Activated effector memory CD4-positive, alpha-beta T cell treated with Interleukin-2 at 50 U/mL for 16 hours (primary cell): ENCODE measurements at regions not wholly inside any gene's neighbourhood (a gene's known extent, or its start where the extent isn't known, plus 50 kb on each side); places are given as distances from the start of the nearest gene placed in this dataset.
"Not testable (repeated sequence)": the region's sequence is repeated elsewhere in the genome, so short reads cannot be mapped to it uniquely, and the experiment has no call there.

Experiments used
- DNase-seq: peaks from one replicate; pipeline ENCODE4 v3.0.0-alpha.2; 2020

DNA sequence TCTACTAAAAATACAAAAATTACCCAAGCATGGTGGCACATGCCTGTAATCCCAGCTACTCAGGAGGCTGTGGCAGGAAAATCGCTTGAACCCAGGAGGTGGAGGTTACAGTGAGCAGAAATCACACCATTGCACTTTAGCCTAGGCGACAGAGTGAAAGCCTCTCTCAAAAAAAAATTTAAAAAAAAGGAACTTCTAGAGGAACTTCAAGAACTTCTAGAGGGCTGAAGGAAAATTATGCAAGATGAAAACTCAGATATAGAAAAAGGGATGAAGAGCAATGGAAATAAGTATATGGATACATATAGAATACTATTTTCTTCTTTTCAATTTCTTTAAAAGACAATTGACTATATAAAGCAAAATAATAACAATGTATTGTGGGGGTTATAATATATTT lies 51.2 kb upstream of the PRR5 start:
- no peak for DNase-seq

DNA sequence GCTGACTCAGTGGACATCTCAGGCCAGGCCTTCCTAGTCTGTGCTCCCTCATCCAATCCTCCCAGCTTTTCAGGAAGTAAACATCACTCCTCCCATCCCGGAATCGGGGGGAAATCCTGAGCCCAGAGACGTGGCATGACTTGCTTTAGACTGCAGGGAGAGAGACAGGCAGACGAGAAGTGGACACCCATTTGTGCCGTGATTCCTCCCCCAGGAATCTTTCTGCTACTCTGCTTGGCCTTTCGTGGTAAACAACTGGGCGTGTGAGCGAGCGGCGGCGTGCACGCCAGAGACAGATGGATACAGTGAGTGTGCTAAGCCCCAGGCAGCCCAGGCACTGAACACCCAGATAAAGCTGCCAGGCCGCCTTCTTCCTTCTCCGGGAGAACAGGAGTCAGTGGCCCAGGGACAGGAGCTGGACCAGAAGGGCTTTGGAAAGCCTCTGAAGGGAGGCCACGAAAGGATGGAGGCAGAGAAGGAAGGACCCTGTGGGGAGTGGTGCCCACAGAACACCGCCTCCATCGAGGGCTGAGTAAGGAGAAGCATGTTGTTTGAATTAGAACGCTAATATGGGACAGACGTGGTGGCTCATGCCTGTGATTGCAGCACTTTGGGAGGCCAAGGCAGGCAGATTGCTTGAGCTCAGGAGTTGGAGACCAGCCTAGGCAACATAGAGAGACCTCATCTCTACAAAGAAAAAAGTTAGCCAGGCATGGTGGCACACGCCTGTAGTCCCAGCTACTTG lies 53.0 kb upstream of the PRR5 start:
- DNase-seq, result no peak

DNA sequence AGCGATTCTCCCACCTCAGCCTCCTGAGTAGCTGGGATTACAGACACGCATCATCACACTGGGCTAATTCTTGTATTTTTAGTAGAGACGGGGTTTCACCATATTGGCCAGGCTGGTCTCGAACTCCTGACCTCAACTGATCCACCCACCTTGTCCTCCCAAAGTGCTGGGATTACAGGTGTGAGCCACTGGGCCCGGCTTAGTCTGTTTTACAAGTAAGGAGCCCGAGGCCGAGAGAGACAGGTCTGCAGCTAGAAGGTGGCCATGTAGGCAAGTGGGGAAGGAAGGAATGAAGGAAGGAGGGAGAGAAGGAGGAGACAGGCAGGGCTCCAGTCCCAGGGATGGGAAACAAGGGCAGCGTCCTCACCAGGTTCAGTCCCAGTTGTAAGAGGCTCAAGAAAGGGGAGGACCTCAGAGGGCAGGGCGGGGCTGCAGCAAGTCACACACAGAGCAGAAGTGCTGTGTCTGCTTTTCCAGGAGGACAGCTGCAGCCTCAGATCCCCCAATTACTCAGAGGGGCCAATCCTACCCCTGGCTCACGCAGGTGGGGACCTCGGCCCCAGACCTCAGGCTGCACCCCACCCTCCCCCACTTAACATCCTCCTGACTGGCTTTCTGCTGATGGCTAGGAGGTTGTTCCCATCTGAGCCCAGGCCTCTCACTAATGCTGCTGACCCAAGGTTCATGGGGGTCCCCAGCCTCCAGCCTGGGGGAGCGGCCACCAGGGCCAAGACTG lies 53.8 kb upstream of the PRR5 start:
- no peak for DNase-seq

DNA sequence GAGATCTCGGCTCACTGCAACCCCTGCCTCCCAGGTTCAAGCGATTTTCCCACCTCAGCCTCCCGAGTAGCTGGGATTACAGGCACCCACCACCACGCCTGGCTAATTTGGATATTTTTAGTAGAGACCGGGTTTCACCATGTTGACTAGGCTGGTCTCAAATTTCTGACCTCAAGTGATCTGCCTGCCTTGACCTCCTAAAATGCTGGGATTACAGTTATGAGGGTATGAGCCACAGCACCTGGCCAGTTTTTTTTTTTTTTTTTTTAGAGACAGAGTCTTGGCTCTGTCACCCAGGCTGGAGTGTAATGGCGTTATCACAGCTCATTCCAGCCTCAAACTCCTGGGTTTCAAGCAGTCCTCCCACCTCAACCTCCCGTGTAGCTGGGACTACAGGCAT lies 54.9 kb upstream of the PRR5 start:
- DNase-seq, result no peak

DNA sequence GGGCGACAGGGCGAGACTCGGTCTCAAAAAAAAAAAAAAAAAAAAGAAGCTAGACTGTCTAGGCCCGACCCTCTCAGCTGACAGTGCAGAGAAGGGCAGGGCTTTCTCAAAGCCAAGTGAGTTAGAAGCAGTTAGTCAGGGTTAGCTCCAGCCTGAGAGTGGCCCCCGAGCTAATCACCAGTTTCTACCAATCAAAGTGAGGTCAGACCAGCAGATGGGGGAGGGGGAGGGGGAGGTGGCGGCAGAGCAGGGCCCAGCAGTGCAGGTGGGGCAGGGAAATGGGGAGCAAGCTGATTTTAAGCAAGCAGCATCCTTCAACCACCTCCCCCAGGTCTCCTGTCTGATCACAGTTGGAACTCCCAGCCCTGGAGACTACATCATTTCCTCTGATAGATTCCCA lies 55.3 kb upstream of the PRR5 start:
- DNase-seq, result no peak

DNA sequence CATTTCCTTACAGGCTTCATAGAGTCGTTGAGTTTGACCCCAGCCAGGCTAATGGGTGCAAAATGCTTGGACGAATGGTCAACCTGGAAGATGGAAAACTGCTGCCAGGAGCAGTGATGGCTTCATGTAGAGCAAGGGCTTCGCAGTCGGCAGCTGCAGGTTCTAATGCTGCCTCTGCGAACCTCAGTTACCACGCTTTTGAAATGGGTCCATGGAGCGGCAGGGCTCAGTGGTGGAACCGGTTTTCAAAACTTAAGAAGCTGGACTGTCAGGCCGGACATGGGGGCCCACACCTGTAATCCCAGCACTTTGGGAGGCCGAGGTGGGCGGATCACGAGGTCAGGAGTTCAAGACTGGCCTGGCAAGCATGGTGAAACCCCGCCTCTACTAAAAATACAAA lies 55.9 kb upstream of the PRR5 start:
- DNase-seq, result no peak

DNA sequence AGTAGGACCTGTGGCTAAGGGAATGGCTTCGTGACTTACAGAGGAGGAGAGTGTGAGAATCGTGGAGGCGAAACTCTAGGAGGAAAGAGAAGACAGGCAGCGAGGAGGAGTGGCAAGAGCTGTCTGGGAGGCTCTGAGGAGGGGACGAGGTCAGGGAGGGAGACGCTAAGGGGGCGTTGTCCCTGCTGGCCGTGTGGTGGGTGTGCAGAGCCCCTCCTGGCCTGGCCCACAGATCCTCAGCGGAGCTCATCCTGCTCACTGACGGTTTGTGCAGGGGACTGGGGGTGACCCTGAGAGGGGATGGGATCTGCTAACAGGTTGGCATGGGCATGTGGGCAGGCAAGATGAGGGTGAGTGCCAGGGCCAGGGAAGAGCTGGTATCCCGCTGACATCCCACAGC lies 56.5 kb upstream of the PRR5 start:
- no peak for DNase-seq

DNA sequence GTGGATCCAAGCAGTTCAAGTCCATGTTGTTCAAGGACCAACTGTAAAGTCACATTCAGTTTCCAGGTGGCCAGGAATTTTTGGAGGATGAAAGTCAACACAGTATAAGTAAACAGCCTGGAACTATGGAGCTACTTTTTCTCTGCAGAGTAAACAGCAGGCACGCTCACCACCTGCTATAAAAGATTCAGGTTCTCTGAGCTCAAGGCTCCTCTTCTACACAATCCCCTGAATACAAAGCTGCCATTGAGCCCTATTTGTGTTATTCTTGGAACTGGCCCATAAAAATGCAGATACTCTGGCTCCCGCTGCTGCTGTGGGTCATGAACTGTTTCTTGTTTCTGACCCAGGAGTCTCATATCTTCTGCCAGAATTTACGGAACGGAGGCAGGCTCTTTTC lies 56.9 kb upstream of the PRR5 start:
- no peak for DNase-seq

DNA sequence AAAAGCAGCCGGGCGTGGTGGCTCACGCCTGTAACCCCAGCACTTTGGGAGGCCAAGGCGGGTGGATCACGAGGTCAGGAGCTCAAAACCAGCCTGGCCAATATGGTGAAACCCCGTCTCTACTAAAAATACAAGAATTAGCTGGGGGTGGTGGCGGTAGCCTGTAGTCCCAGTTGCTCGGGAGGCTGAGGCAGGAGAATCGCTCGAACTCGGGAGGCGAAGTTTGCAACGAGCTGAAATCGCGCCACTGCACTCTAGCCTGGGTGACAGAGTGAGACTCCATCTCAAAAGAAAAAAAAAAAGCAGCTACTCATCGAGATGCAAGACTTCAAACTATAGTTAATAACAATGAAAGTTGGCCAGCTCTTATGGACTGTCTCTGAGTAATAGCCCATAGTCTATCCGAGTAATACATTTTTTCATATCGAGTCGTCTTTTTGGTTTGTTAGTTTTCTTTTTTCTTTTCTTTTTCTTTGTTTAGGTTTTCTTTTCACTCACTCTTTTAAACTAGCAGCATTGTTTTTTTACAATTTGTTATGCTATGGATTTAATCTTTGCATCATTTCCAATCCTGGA lies 58.4 kb upstream of the PRR5 start:
- DNase-seq, result not testable (repeated sequence)

DNA sequence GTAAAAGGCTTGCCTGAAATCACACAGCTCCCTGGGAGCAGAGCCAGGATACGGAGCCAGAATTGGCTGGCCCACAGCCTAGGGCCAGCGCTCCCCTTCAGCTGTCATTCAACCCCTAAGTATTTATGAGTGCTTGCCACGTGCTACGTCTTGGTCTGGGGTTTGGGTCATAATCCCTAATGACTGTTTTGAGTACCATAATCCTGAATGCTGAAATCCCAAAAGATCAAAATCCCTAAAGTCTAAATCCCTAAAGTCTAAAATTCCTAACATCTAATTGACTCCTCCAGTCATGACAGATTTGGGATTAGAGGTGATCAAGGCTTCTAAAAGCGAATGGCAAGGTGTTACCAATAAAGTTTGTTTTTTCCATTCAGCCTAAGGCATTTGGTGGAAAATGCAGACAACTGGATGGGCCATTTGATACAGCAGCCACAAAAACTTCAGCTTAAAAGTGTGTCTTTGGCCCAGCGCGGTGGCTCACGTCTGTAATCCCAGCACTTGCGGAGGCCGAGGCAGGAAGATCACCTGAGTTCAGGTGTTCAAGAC lies 59.8 kb upstream of the PRR5 start:
- DNase-seq, result no peak

DNA sequence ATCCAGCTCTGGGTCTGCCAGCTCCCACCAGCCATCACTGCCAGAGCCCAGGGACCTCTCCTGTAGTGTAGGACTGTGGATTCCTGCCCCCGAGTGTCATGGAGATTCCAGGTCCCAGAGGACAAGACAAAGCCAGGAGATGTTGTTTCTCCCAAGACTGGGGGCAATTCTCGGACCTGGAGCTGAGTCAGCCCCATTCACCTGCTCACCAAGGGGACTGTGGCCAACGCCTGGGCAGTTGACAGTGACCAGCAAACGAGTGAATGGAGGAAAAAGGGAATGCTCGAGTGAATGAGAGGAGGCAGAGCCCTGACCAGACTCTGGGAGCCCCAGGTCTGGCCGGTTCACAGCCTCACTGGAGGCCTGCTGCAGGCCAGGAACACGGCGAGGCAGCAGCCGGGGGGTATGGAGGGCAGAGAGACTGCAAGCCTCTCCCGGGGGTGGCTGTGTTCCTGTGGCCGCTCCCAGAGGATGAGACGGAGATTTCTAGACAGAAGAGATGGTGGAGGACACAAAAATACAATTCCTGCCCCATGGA lies 61.3 kb upstream of the PRR5 start:
- DNase-seq, result no peak

DNA sequence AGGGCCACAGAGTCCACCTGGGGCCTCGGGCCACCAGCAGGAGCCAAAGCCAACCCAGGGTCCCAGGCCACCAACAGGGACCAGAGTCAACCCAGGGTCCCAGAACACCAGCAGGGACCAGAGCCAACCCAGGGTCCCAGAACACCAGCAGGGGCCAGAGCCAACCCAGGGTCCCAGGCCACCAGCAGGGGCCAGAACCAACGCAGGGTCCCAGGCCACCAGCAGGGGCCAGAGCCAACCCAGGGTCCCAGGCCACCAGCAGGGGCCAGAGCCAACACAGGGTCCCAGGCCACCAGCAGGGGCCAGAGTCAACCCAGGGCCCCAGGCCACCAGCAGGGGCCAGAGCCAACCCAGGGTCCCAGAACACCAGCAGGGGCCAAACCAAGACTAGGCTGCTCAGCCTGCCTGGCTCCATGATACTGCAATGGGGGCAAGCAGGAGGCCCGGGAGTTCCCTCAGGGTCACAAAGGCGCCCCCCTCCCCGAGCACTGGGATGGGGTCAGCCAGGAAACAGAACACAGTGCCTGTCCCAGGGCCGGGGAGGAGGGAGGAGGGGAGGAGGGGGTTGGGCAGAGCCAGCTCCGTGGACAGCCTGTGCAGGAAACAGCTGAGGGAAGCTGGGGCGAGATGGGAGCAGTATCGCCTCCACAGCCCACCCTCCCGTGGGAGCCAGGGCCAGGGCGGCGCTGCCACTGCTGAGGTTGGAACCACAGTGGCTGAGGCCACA lies 62.0 kb upstream of the PRR5 start:
- no peak for DNase-seq

DNA sequence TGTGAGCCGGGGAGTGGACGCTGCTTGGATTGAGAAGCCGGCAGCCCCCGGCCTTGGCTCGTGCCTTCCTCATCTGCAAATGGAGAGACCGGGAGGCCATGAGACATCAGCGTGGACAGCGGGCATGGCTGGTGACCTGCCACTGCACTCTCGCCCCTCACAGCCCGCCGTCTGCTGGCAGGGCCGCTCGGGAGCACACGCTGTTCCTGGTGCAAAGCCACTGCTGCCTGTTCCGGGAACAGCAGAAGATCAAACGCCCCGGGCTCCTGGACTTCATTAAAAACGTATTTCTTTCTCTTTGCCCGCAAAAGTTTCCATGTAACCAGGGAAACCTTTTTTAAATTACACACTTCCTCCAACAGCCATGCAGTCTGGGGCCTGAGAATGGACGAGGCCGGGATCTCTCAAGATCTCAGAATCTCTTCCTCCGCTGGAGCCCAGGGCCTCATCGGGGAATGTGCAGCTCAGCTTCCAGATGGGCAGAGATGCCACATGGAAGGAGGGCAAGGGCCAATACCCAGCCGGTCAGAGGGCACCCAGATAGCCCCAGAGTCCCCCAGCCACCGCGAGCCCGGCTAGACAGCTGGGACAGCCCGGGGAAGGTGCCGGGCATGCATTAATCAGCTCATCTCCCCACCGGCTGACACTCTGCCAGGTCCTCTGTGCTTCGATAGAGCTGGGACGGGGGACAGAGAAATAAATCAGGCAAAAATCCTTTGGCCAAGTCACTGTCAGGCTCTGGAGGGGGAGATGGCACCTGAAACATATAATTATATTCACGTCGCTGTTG lies 62.8 kb upstream of the PRR5 start:
- DNase-seq, result no peak

DNA sequence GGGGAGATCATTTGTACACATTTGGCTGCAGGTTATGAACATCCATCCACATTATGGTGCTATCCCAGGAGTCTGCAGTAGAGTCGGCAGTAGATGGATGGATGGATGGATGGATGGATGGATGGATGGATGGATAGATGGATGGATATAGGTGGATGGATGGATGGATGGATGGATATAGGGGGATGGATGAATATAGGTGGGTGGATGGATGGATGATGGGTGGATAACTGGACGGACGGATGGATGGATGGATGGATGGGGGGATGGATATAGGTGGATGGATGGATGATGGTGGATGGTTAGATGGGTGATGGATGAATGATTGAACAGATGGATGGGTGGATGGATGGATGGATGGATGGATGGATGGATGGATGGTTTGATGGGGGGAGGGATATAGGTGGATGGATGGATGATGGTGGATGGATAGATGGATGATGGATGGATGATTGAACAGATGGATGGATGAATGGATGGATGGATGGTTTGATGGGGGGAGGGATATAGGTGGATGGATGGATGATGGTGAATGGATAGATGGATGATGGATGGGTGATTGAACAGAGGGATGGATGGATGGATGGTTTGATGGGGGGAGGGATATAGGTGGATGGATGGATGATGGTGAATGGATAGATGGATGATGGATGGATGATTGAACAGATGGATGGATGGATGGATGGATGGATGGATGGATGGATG lies 65.3 kb upstream of the PRR5 start:
- not testable (repeated sequence) for DNase-seq

DNA sequence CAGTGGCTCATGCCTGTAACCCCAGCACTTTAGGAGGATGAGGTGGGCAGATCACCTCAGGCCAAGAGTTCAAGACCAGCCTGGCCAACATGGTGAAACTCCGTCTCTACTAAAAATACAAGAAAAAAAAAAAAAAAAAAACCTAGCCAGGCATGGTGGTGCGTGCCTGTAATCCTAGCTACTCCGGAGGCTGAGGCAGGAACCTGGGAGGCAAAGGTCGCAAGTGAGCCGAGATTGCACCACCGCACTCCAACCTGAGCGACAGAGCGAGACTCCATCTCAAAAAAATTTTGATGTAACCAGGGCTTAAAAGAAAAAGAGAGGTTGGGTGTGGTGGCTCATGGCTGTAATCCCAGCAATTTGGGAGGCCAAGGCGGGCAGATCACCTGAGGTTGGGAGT lies 66.4 kb upstream of the PRR5 start:
- not testable (repeated sequence) for DNase-seq

DNA sequence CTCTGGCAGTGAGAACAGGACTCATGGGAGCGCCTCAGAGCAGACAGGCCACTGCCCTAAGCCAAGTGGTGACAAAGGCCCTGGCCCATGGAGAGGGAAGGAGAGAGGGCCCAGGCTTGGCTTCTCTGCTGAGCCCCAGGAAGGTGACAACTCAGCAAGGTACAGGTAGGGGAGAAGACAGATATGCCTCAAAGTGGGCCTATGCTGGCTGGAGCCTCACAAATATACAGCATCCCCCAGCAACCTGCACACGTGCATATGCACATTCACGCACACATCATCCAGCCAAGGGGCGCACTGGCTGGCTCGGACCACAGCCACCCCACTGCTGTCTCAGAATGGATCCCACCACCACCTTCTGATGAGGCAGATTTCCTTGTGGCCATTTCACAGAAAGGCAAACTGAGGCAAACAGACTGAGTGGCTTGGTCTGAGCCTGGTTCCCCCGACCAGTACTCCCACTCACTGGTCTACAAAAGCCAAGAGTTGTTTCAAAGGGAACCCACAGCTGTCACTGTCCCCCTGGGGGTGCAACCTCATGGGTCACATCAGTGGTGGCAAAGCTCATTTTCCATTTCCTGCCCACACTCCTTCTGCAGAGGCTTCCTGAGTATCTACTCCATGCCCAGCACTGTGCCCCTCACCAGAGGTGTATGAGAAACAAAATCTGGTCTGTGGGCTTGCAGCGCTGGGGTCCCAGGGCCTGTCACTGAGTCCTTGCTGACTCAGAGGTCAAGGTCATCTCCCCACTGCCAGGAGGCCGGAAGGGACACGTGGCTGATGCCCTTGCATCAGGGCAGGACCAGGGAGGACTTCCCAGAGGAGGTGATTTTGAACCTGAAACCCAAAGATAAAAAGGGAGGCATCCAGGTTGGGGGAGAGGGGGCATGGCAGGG lies 67.3 kb upstream of the PRR5 start:
- DNase-seq, result no peak

DNA sequence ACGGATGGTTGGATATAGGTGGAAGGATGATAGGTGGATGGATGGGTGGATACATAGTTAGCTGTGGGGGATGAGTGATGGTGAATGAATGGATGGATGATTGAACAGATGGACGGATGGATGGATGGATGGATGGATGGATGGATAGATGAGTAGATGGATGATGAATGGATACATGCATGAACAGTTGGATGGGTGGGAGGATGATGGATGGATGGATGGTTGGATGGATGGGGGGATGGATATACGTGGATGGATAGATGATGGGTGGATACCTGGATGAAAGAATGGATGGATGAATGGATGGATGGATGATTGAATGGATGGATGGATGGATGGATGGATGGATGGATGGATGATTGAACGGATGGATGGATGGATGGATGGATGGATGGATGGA lies 68.4 kb upstream of the PRR5 start:
- DNase-seq, result no peak

DNA sequence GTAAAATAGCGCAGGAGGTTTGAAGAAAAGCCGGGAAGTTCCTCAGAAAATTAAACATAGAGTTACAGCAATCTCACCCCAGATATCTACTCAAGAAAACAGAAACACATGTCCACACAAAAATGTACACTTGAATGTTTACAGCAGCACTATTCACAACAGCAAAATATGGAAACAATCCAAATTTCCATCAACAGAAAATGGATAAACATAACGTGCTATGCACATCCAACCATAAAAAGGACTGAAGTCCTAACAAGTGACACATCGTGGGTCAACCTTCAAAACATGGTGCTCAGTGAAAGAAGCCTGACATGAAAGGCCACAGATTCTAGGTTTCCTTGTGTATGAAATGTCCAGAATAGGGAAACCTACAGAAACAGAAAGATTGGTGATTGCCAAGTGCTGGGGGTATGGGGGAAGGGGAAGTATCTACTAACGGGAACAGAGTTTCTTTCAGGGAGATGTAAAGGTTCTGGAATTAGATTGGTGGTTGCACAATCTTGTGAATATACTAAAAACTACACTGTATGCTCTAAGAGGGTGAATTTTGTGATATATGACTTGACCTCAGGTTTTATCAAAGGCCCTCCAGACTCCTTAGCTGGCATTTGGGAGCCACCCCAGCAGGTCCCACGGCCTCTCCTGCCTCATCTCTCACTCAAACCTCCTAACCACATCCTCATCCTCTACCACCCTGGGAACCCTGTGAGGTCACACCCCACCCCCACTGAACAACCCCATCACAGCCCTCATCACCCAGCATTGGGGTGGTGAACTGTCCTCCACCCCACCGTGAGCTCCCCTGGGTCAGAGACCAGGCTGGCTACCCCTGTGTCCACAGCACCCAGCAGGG lies 69.2 kb upstream of the PRR5 start:
- DNase-seq, result no peak

DNA sequence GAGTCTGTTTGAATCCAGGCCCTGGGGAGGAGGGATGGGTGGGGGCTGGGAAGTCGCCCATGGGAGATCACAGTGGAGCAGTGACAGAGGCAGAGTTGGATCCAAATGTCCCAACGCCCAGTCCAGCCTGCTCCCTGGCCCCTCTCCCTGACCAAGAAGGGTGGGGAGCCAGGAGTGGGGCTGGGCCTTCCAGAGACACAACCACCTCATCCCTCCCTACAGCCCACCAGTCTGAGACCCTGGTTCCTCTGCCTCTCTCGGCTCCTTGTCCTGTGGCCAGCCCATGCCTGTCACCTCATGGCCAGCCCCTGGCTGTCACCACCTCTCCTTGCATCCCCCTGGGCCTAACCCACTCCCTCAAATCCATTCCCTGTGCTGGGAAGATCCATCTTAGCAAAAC lies 71.2 kb upstream of the PRR5 start:
- DNase-seq, result no peak

DNA sequence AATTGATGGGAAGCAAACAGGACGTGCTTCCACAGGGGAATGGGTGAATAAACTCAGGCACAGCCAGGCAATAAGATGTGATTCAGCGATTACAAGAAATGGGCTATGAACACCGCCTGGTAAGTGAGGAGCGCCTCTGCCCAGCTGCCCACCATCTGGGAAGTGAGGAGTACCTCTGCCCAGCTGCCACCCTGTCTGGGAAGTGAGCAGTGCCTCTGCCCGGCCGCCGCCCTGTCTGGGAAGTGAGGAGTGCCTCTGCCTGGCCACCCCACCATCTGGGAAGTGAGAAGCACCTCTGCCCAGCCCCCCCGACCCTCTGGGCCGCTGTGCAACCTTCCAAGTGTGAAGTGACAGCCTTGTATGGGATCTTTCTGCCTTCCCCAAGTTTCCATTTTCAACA lies 73.2 kb upstream of the PRR5 start:
- DNase-seq, result no peak
